H9 (cell line): ENCODE measurements at regions not wholly inside any gene's neighbourhood (a gene's known extent, or its start where the extent isn't known, plus 50 kb on each side); places are given as distances from the start of the nearest gene placed in this dataset.

ENCODE experiments used
- DNase-seq: peaks from one replicate; pipeline ENCODE4 v3.0.0-alpha.2; 2017
- H2AFZ ChIP-seq: one replicate; pipeline ENCODE4 v1.6.1; 2013; ENCODE audit warnings: mild to moderate bottlenecking, low read length, control low read depth, moderate library complexity
- H2AK5ac ChIP-seq: 2 replicates; pipeline ENCODE4 v1.6.1; 2013; ENCODE audit warnings: low read length, control low read depth, mixed read lengths; ENCODE audit not compliant: insufficient read length
- H2BK120ac ChIP-seq: one replicate; pipeline ENCODE4 v1.6.1; 2013; ENCODE audit warnings: low read depth, mild to moderate bottlenecking, low read length, control low read depth, inconsistent platforms; ENCODE audit not compliant: poor library complexity, severe bottlenecking
- H2BK12ac ChIP-seq: 2 replicates; pipeline ENCODE4 v1.6.1; 2013; ENCODE audit warnings: low read length, control low read depth, mixed read lengths, low read depth; ENCODE audit not compliant: insufficient read length
- H2BK15ac ChIP-seq: 2 replicates; pipeline ENCODE4 v1.6.1; 2013; ENCODE audit warnings: low read depth, low read length, control low read depth
- H2BK20ac ChIP-seq: one replicate; pipeline ENCODE4 v1.6.1; 2013; ENCODE audit warnings: low read depth, mild to moderate bottlenecking, low read length, control low read depth, inconsistent platforms; ENCODE audit not compliant: poor library complexity, severe bottlenecking
- H2BK5ac ChIP-seq: 2 replicates; pipeline ENCODE4 v1.6.1; 2013; ENCODE audit warnings: low read length, control low read depth, mixed read lengths; ENCODE audit not compliant: insufficient read length
- H3K14ac ChIP-seq: 2 replicates; pipeline ENCODE4 v1.6.1; 2013; ENCODE audit warnings: low read length, control low read depth; ENCODE audit not compliant: insufficient read depth
- H3K18ac ChIP-seq: 2 replicates; pipeline ENCODE4 v1.6.1; 2013; ENCODE audit warnings: low read depth, mild to moderate bottlenecking, mixed read lengths, low read length, control low read depth; ENCODE audit not compliant: insufficient read length
- H3K23ac ChIP-seq: 2 replicates; pipeline ENCODE4 v1.6.1; 2013; ENCODE audit warnings: low read length, control low read depth, mixed read lengths, low read depth; ENCODE audit not compliant: insufficient read length
- H3K23me2 ChIP-seq: 2 replicates; pipeline ENCODE4 v1.6.1; 2013; ENCODE audit warnings: low read depth, mild to moderate bottlenecking, mixed read lengths, low read length, control low read depth; ENCODE audit not compliant: insufficient read length, poor library complexity, severe bottlenecking
- H3K27ac ChIP-seq: 2 replicates; pipeline ENCODE4 v1.5.1; 2013; ENCODE audit warnings: low read length, control low read depth, mixed read lengths, low read depth; ENCODE audit not compliant: insufficient read length
- H3K27me3 ChIP-seq: 2 replicates; pipeline ENCODE4 v1.6.1; 2013; ENCODE audit warnings: low read length, control low read depth, inconsistent platforms; ENCODE audit not compliant: insufficient read depth
- H3K4ac ChIP-seq: 2 replicates; pipeline ENCODE4 v1.6.1; 2013; ENCODE audit warnings: low read depth, mild to moderate bottlenecking, control low read depth, inconsistent platforms, low read length, moderate library complexity
- H3K4me1 ChIP-seq: 2 replicates; pipeline ENCODE4 v1.6.1; 2013; ENCODE audit warnings: low read length, control low read depth, inconsistent platforms; ENCODE audit not compliant: insufficient read depth
- H3K4me2 ChIP-seq: 2 replicates; pipeline ENCODE4 v1.6.1; 2013; ENCODE audit warnings: low read length, control low read depth, mixed read lengths; ENCODE audit not compliant: insufficient read length, insufficient read depth
- H3K56ac ChIP-seq: 2 replicates; pipeline ENCODE4 v1.6.1; 2013; ENCODE audit warnings: low read depth, mild to moderate bottlenecking, mixed read lengths, low read length, control low read depth; ENCODE audit not compliant: insufficient read length
- H3K79me1 ChIP-seq: 2 replicates; pipeline ENCODE4 v1.6.1; 2013; ENCODE audit warnings: low read depth, mild to moderate bottlenecking, moderate library complexity, low read length, control low read depth, inconsistent platforms; ENCODE audit not compliant: insufficient read depth, poor library complexity, severe bottlenecking
- H3K79me2 ChIP-seq: 2 replicates; pipeline ENCODE4 v1.6.1; 2013; ENCODE audit warnings: low read length, control low read depth, inconsistent platforms; ENCODE audit not compliant: insufficient read depth
- H3K9ac ChIP-seq: 2 replicates; pipeline ENCODE4 v1.6.1; 2013; ENCODE audit warnings: low read length, control low read depth, mixed read lengths; ENCODE audit not compliant: insufficient read length; ENCODE audit errors: extremely low read depth
- H3K9me3 ChIP-seq: one replicate; pipeline ENCODE4 v1.6.1; 2013; ENCODE audit warnings: low read depth, low read length, inconsistent platforms; ENCODE audit not compliant: control insufficient read depth
- H3T11ph ChIP-seq: one replicate; pipeline ENCODE4 v1.6.1; 2013; ENCODE audit warnings: mild to moderate bottlenecking, low read length, control low read depth, inconsistent platforms
- H4K20me1 ChIP-seq: one replicate; pipeline ENCODE4 v1.6.1; 2013; ENCODE audit not compliant: control insufficient read depth, insufficient read length, insufficient read depth
- H4K5ac ChIP-seq: 2 replicates; pipeline ENCODE4 v1.6.1; 2013; ENCODE audit warnings: low read depth, mild to moderate bottlenecking, mixed read lengths, low read length, control low read depth; ENCODE audit not compliant: insufficient read length
- H4K8ac ChIP-seq: replicated peaks from 2 replicates; pipeline ENCODE4 v1.6.1; 2013; ENCODE audit warnings: low read length, control low read depth, mixed read lengths, low read depth; ENCODE audit not compliant: insufficient read length
- H4K91ac ChIP-seq: 2 replicates; pipeline ENCODE4 v1.6.1; 2013; ENCODE audit warnings: low read depth, mild to moderate bottlenecking, moderate library complexity, mixed read lengths, low read length, control low read depth; ENCODE audit not compliant: insufficient read length
- H3K27ac Mint-ChIP-seq, 3 experiments: 2 replicates in 2 of 3; 3 replicates in 1 of 3; pipeline ENCODE4 v1.8.0; 2020 to 2021; ENCODE audit warnings: mixed read lengths in 3 of 3, mild to moderate bottlenecking in 1 of 3, moderate library complexity in 1 of 3
- H3K27me3 Mint-ChIP-seq: 2 replicates; pipeline ENCODE4 v1.8.0; 2021; ENCODE audit warnings: low read depth, mild to moderate bottlenecking, moderate library complexity, mixed read lengths
- H3K36me3 Mint-ChIP-seq, 3 experiments: 2 replicates in 2 of 3; 3 replicates in 1 of 3; pipeline ENCODE4 v1.8.0; 2020 to 2021; ENCODE audit warnings: low read depth in 3 of 3, mixed read lengths in 3 of 3; ENCODE audit not compliant: insufficient read depth in 1 of 3
- H3K4me1 Mint-ChIP-seq, 2 experiments: 2 replicates each; pipeline ENCODE4 v1.8.0; 2020; ENCODE audit warnings: mixed read lengths in 2 of 2
- H3K4me3 Mint-ChIP-seq, 2 experiments: 2 replicates in 1 of 2; 3 replicates in 1 of 2; pipeline ENCODE4 v1.8.0; 2020 to 2021; ENCODE audit warnings: mild to moderate bottlenecking in 2 of 2, mixed read lengths in 2 of 2, moderate library complexity in 1 of 2
- H3K9me3 Mint-ChIP-seq, 2 experiments: 2 replicates in 1 of 2; 3 replicates in 1 of 2; pipeline ENCODE4 v1.8.0; 2020; ENCODE audit warnings: mild to moderate bottlenecking in 2 of 2, mixed read lengths in 2 of 2, moderate library complexity in 1 of 2
- CTCF ChIP-seq: fragments of 200-600 bp; sonication (generic); conservative IDR thresholded peaks from 3 replicates; pipeline ENCODE4 v1.8.0; 2021; ENCODE audit warnings: antibody characterized with exemption, mild to moderate bottlenecking
- WGBS: extraction: QIAGEN DNeasy Blood & Tissue Kit; methylation state at CpG from one replicate; pipeline ENCODE4 v1.1.7; 2013; ENCODE audit warnings: missing lambda C conversion rate, low lambda C conversion rate, mixed read lengths; ENCODE audit not compliant: insufficient read length; ENCODE audit errors: extremely low coverage; 5-methylcytosine and 5-hydroxymethylcytosine counted together

- no peak overlapping the region for H2AFZ ChIP-seq
- H2AK5ac ChIP-seq = no peak overlapping the region
- H3K79me1 ChIP-seq = no peaks in the 10 kb centered on the region
- peaks cover 5 to 6% of the 10 kb centered on the region in 2 experiments; a peak in 3 of 4 replicates for H3K4me1 Mint-ChIP-seq
- no peak overlapping the region for H3K27ac ChIP-seq
- H4K91ac ChIP-seq = no peak overlapping the region
- no peak overlapping the region for H3K4me3 Mint-ChIP-seq
- H2BK12ac ChIP-seq = no peak overlapping the region
- no peak overlapping the region for H2BK5ac ChIP-seq
- H4K8ac ChIP-seq = no peak overlapping the region
- no peaks in the 10 kb centered on the region for H3K79me2 ChIP-seq
- H3K56ac ChIP-seq = no peak overlapping the region
- no peak overlapping the region for H3K18ac ChIP-seq
- no peaks in the 10 kb centered on the region; the same call in 1 of the 2 replicates for H3K27me3 ChIP-seq
- no CpG with 5 or more reads among the region's 2 CpGs for WGBS
- H3K27ac Mint-ChIP-seq = no peak overlapping the region; a peak in 1 of 7 replicates
- no peaks in the 10 kb centered on the region for H4K20me1 ChIP-seq
- H4K5ac ChIP-seq = no peak overlapping the region
- no peak for DNase-seq
- H3K9ac ChIP-seq = no peak overlapping the region
- TF ChIP-seq CTCF = no peak
- H3K27me3 Mint-ChIP-seq = peaks cover 74% of the 10 kb centered on the region
- no peak overlapping the region for H3K4ac ChIP-seq
- H2BK15ac ChIP-seq = no peak overlapping the region
- no peak overlapping the region for H3K23ac ChIP-seq
- H3K36me3 Mint-ChIP-seq = no peaks in the 10 kb centered on the region
- H3K9me3 Mint-ChIP-seq = no peaks in the 10 kb centered on the region; a peak in 1 of 5 replicates
- H3K4me1 ChIP-seq = no peaks in the 10 kb centered on the region
- peaks cover 2% of the 10 kb centered on the region for H3K23me2 ChIP-seq
- H2BK20ac ChIP-seq = no peak overlapping the region
- no peaks in the 10 kb centered on the region for H3K9me3 ChIP-seq
- no peak overlapping the region for H3T11ph ChIP-seq
- no peak overlapping the region for H3K4me2 ChIP-seq
- no peak overlapping the region for H3K14ac ChIP-seq
- no peak overlapping the region for H2BK120ac ChIP-seq
Observed at GRCh38 chr11:116556483-116556882, 216.3 kb downstream of the BUD13 start.
